Islet precursor cell (in vitro differentiated cells): ENCODE measurements at regions not wholly inside any gene's neighbourhood (a gene's known extent, or its start where the extent isn't known, plus 50 kb on each side); places are given as distances from the start of the nearest gene placed in this dataset.
"Not testable (repeated sequence)": the region's sequence is repeated elsewhere in the genome, so short reads cannot be mapped to it uniquely, and the experiment has no call there.

Source experiments
- DNase-seq: peaks from one replicate; pipeline ENCODE4 v3.0.0-alpha.2; 2018

- no peak for DNase-seq
These were observed 1672.5 kb upstream of the DDX18 start for GRCh38 chr2:116141891-116142474.

- no peak for DNase-seq
These were observed 1671.8 kb upstream of the DDX18 start for GRCh38 chr2:116142644-116143227.

GRCh38 chr2:116145031-116145430, 1669.5 kb upstream of the DDX18 start:
- DNase-seq = no peak

GRCh38 chr2:116148361-116148760, 1666.1 kb upstream of the DDX18 start:
- DNase-seq = no peak

GRCh38 chr2:116153729-116154128, 1660.8 kb upstream of the DDX18 start:
- no peak for DNase-seq

GRCh38 chr2:116160657-116161056, 1653.8 kb upstream of the DDX18 start:
- DNase-seq = no peak

- no peak for DNase-seq
These were observed 1652.1 kb upstream of the DDX18 start for GRCh38 chr2:116162395-116162794.

GRCh38 chr2:116167107-116167506, 1647.4 kb upstream of the DDX18 start:
- no peak for DNase-seq

- no peak for DNase-seq
These were observed 1634.4 kb upstream of the DDX18 start for GRCh38 chr2:116180072-116180471.

- not testable (repeated sequence) for DNase-seq
These were observed 1623.8 kb upstream of the DDX18 start for GRCh38 chr2:116190684-116191083.

- DNase-seq = no peak
These were observed 1614.4 kb upstream of the DDX18 start for GRCh38 chr2:116200086-116200485.

GRCh38 chr2:116211719-116212118, 1602.8 kb upstream of the DDX18 start:
- no peak for DNase-seq

- no peak for DNase-seq
These were observed 1591.7 kb upstream of the DDX18 start for GRCh38 chr2:116222793-116223192.

GRCh38 chr2:116223912-116224311, 1590.6 kb upstream of the DDX18 start:
- no peak for DNase-seq

- no peak for DNase-seq
These were observed 1589.9 kb upstream of the DDX18 start for GRCh38 chr2:116224610-116225009.

- DNase-seq = no peak
These were observed 1576.0 kb upstream of the DDX18 start for GRCh38 chr2:116238511-116238910.

- DNase-seq = no peak
These were observed 1564.1 kb upstream of the DDX18 start for GRCh38 chr2:116250376-116250775.

GRCh38 chr2:116264872-116265271, 1549.6 kb upstream of the DDX18 start:
- no peak for DNase-seq

GRCh38 chr2:116269040-116269439, 1545.5 kb upstream of the DDX18 start:
- no peak for DNase-seq

- no peak for DNase-seq
These were observed 1510.2 kb upstream of the DDX18 start for GRCh38 chr2:116304328-116304727.

GRCh38 chr2:116317111-116317510, 1497.4 kb upstream of the DDX18 start:
- no peak for DNase-seq

GRCh38 chr2:116318551-116318950, 1495.9 kb upstream of the DDX18 start:
- not testable (repeated sequence) for DNase-seq

GRCh38 chr2:116319001-116319400, 1495.5 kb upstream of the DDX18 start:
- DNase-seq = no peak

GRCh38 chr2:116319935-116320334, 1494.6 kb upstream of the DDX18 start:
- peak; percentile 50 for DNase-seq

GRCh38 chr2:116329280-116329679, 1485.2 kb upstream of the DDX18 start:
- DNase-seq = no peak
